Neural cell (in vitro differentiated cells): ENCODE measurements at regions not wholly inside any gene's neighbourhood (a gene's known extent, or its start where the extent isn't known, plus 50 kb on each side); places are given as distances from the start of the nearest gene placed in this dataset.

Experiments used
- H2AFZ ChIP-seq: fragments of 200-600, 300-800 bp; sonication (generic), shearing (Covaris generic); 2 replicates; pipeline ENCODE4 v1.6.0; 2014; ENCODE audit warnings: low read depth, mild to moderate bottlenecking, antibody characterized with exemption, low read length, moderate library complexity
- H3F3A ChIP-seq: fragments of 200-600 bp; shearing (Covaris generic); 2 replicates; pipeline ENCODE4 v1.6.1; 2016; ENCODE audit warnings: mild to moderate bottlenecking, moderate library complexity, mixed read lengths, antibody characterized with exemption, low read length; ENCODE audit not compliant: insufficient read depth, poor library complexity, severe bottlenecking
- H3K27ac ChIP-seq: fragments of 200-600, 300-800 bp; sonication (generic), shearing (Covaris generic); 2 replicates; pipeline ENCODE4 v1.5.1; 2014; ENCODE audit warnings: mild to moderate bottlenecking, low read length, moderate library complexity
- H3K27me3 ChIP-seq: fragments of 300-800, 200-600 bp; sonication (generic), shearing (Covaris generic); 2 replicates; pipeline ENCODE4 v1.6.0; 2014; ENCODE audit warnings: mild to moderate bottlenecking, low read depth, low read length, moderate library complexity; ENCODE audit not compliant: insufficient read depth
- H3K36me3 ChIP-seq: fragments of 300-800, 200-600 bp; sonication (generic), shearing (Covaris generic); 2 replicates; pipeline ENCODE4 v1.5.1; 2014; ENCODE audit warnings: mild to moderate bottlenecking, antibody characterized with exemption, low read length, moderate library complexity; ENCODE audit not compliant: insufficient read depth
- H3K4me2 ChIP-seq: fragments of 300-800, 200-600 bp; sonication (generic), shearing (Covaris generic); 2 replicates; pipeline ENCODE4 v1.6.0; 2014; ENCODE audit warnings: mild to moderate bottlenecking, low read length
- H3K4me3 ChIP-seq: fragments of 300-800, 200-600 bp; sonication (generic), shearing (Covaris generic); 2 replicates; pipeline ENCODE4 v1.5.1; 2014; ENCODE audit warnings: mild to moderate bottlenecking, low read length, moderate library complexity
- H3K79me2 ChIP-seq: fragments of 200-600 bp; shearing (Covaris generic); replicated peaks from 2 replicates; pipeline ENCODE4 v1.6.0; 2014; ENCODE audit warnings: mild to moderate bottlenecking, low read length, moderate library complexity; ENCODE audit not compliant: insufficient read depth
- H3K9ac ChIP-seq: fragments of 300-800, 200-600 bp; sonication (generic), shearing (Covaris generic); 2 replicates; pipeline ENCODE4 v1.6.1; 2016; ENCODE audit warnings: mild to moderate bottlenecking, low read length, mixed read lengths
- H3K9me2 ChIP-seq: fragments of 200-600 bp; shearing (Covaris generic); 2 replicates; pipeline ENCODE4 v1.6.1; 2016; ENCODE audit warnings: mild to moderate bottlenecking, low read length, mixed read lengths; ENCODE audit not compliant: insufficient read depth
- H3K9me3 ChIP-seq: fragments of 200-600, 300-800 bp; sonication (generic), shearing (Covaris generic); 2 replicates; pipeline ENCODE4 v1.6.1; 2016; ENCODE audit warnings: mild to moderate bottlenecking, mixed run types, low read length, moderate library complexity, mixed read lengths
- H4K20me1 ChIP-seq: fragments of 200-600 bp; shearing (Covaris generic); 2 replicates; pipeline ENCODE4 v1.6.1; 2016; ENCODE audit warnings: mild to moderate bottlenecking, mixed run types; ENCODE audit not compliant: insufficient read depth
- EP300 ChIP-seq: fragments of 450-650 bp; conservative IDR thresholded peaks from 2 replicates; pipeline ENCODE4 v1.6.1; 2014; ENCODE audit warnings: antibody characterized with exemption, mild to moderate bottlenecking, moderate library complexity; ENCODE audit not compliant: poor library complexity, severe bottlenecking
- EZH2 ChIP-seq: fragments of 200-600, 300-800 bp; shearing (Covaris generic), sonication (generic); IDR thresholded peaks from 2 replicates; pipeline ENCODE4 v1.6.1; 2014; ENCODE audit warnings: antibody characterized with exemption, low read length, borderline replicate concordance, mild to moderate bottlenecking; ENCODE audit not compliant: insufficient read depth, poor library complexity, severe bottlenecking
- MXI1 ChIP-seq: fragments of 450-650 bp; conservative IDR thresholded peaks from 2 replicates; pipeline ENCODE4 v1.6.1; 2014; ENCODE audit warnings: antibody characterized with exemption, mild to moderate bottlenecking; ENCODE audit not compliant: poor library complexity, severe bottlenecking
- POLR2AphosphoS5 ChIP-seq: IDR thresholded peaks from 2 replicates; pipeline ENCODE4 v1.6.1; 2012
- RAD21 ChIP-seq: fragments of 450-650 bp; conservative IDR thresholded peaks from 2 replicates; pipeline ENCODE4 v1.6.1; 2014; ENCODE audit warnings: antibody characterized with exemption, mild to moderate bottlenecking, moderate library complexity
- SMC3 ChIP-seq: fragments of 450-650 bp; conservative IDR thresholded peaks from 2 replicates; pipeline ENCODE4 v1.6.1; 2014; ENCODE audit warnings: antibody characterized with exemption, mild to moderate bottlenecking, moderate library complexity; ENCODE audit not compliant: poor library complexity
- TAF1 ChIP-seq: IDR thresholded peaks from 2 replicates; pipeline ENCODE4 v1.6.1; 2012; ENCODE audit warnings: low read depth
- TF ChIP-seq, protein P1 (sequence below): fragments of 450-650 bp; IDR thresholded peaks from 2 replicates; pipeline ENCODE4 v1.5.1; 2014; ENCODE audit warnings: antibody characterized with exemption, mild to moderate bottlenecking, moderate library complexity; ENCODE audit not compliant: poor library complexity, severe bottlenecking
- TF ChIP-seq, protein P2 (sequence below): IDR thresholded peaks from 2 replicates; pipeline ENCODE4 v1.6.1; 2012; ENCODE audit warnings: borderline replicate concordance

DNA sequence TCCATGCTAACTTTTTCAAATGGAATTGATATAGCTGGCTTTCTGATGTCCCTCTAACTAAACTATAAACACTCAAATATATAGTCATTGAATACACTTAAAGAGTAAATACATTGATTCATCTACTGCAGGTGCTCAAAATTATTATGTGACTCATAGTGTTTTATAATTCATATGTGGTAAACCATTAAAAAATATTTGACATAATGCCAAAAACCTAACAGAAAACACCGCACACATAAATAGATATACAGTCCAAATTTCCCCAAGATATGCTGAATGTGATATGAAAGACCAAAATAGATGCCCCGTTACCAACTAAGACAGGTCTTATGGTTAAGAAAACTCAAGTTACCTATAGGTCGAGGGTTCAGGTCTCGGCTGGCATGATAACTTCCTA, 171.7 kb upstream of the SEMA3E start:
- Histone ChIP-seq H3K4me2 (no peak overlapping the region), H3K9me2 (no peaks in the 10 kb centered on the region), H3K9ac (no peak overlapping the region), H3K27ac (no peak overlapping the region), H3K9me3 (no peaks in the 10 kb centered on the region), H3K79me2 (no peaks in the 10 kb centered on the region), H4K20me1 (no peaks in the 10 kb centered on the region), H3F3A (no peaks in the 10 kb centered on the region), H3K4me3 (no peak overlapping the region), H3K36me3 (no peaks in the 10 kb centered on the region), H3K27me3 (no peaks in the 10 kb centered on the region), H2AFZ (no peak overlapping the region)
- TF ChIP-seq RAD21 (no peak), EP300 (no peak), MXI1 (no peak), POLR2AphosphoS5 (no peak), TAF1 (no peak), SMC3 (no peak), EZH2 (no peak)
- TF ChIP-seq, protein P1, sequence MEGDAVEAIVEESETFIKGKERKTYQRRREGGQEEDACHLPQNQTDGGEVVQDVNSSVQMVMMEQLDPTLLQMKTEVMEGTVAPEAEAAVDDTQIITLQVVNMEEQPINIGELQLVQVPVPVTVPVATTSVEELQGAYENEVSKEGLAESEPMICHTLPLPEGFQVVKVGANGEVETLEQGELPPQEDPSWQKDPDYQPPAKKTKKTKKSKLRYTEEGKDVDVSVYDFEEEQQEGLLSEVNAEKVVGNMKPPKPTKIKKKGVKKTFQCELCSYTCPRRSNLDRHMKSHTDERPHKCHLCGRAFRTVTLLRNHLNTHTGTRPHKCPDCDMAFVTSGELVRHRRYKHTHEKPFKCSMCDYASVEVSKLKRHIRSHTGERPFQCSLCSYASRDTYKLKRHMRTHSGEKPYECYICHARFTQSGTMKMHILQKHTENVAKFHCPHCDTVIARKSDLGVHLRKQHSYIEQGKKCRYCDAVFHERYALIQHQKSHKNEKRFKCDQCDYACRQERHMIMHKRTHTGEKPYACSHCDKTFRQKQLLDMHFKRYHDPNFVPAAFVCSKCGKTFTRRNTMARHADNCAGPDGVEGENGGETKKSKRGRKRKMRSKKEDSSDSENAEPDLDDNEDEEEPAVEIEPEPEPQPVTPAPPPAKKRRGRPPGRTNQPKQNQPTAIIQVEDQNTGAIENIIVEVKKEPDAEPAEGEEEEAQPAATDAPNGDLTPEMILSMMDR: no peak
- TF ChIP-seq, protein P2, sequence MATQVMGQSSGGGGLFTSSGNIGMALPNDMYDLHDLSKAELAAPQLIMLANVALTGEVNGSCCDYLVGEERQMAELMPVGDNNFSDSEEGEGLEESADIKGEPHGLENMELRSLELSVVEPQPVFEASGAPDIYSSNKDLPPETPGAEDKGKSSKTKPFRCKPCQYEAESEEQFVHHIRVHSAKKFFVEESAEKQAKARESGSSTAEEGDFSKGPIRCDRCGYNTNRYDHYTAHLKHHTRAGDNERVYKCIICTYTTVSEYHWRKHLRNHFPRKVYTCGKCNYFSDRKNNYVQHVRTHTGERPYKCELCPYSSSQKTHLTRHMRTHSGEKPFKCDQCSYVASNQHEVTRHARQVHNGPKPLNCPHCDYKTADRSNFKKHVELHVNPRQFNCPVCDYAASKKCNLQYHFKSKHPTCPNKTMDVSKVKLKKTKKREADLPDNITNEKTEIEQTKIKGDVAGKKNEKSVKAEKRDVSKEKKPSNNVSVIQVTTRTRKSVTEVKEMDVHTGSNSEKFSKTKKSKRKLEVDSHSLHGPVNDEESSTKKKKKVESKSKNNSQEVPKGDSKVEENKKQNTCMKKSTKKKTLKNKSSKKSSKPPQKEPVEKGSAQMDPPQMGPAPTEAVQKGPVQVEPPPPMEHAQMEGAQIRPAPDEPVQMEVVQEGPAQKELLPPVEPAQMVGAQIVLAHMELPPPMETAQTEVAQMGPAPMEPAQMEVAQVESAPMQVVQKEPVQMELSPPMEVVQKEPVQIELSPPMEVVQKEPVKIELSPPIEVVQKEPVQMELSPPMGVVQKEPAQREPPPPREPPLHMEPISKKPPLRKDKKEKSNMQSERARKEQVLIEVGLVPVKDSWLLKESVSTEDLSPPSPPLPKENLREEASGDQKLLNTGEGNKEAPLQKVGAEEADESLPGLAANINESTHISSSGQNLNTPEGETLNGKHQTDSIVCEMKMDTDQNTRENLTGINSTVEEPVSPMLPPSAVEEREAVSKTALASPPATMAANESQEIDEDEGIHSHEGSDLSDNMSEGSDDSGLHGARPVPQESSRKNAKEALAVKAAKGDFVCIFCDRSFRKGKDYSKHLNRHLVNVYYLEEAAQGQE: no peak

DNA sequence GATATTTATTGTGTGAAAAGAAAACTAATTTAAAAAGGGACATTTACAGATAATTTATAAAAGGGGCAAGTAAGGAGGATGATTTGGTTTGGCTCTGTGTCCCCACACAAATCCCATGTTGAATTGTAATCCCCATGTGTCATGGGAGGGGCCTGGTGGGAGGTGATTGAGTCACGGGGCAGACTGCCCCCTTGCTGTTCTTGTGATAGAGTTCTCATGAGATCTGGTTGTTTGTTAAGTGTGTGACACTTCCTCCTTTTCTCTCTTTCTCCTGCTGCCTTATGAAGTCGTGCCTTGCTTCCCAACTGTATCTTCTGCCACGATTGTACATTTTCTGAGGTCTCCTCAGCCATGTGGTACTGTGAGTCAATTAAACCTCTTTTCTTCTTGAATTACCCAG, 171.0 kb upstream of the SEMA3E start:
- Histone ChIP-seq H3K79me2 (no peaks in the 10 kb centered on the region), H2AFZ (no peak overlapping the region), H3F3A (no peaks in the 10 kb centered on the region), H3K4me3 (no peak overlapping the region), H3K4me2 (no peak overlapping the region), H3K9me2 (no peaks in the 10 kb centered on the region), H3K36me3 (no peaks in the 10 kb centered on the region), H3K9ac (no peak overlapping the region), H3K9me3 (no peaks in the 10 kb centered on the region), H3K27me3 (no peaks in the 10 kb centered on the region), H4K20me1 (no peaks in the 10 kb centered on the region), H3K27ac (peak overlapping the region; percentile 12)
- TF ChIP-seq TAF1: no peak
- TF ChIP-seq RAD21: no peak
- TF ChIP-seq, protein P1: no peak
- TF ChIP-seq, protein P2: no peak
- no peak for TF ChIP-seq POLR2AphosphoS5
- no peak for TF ChIP-seq SMC3
- no peak for TF ChIP-seq EZH2
- TF ChIP-seq EP300: no peak
- TF ChIP-seq MXI1: no peak
